ENCODE measurements at regions not wholly inside any gene's neighbourhood (a gene's known extent, or its start where the extent isn't known, plus 50 kb on each side); places are given as distances from the start of the nearest gene placed in this dataset.

DNA sequence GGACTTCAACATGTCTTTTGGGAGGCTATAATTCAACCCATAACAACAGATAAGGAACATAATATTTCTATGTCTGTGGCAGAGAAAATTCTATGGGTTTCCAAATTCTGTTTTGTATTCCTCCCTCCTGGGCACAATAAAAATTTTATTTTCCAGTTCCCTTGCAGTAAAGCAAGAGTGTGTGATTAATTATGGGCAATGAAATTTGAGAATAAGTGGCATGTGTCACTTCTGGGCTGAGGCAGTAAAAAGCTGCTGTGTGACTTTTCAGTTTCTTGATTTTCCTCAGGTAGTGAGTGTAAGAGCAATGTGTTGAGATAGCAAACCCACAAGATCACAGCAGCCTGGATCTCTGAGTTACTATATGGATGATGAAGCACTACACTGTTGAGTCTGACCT, 216.4 kb downstream of the MEIS1 start:
- H3K9me3 Mint-ChIP-seq (ENCODE audit: unreplicated experiment): no peaks in the 10 kb centered on the region

DNA sequence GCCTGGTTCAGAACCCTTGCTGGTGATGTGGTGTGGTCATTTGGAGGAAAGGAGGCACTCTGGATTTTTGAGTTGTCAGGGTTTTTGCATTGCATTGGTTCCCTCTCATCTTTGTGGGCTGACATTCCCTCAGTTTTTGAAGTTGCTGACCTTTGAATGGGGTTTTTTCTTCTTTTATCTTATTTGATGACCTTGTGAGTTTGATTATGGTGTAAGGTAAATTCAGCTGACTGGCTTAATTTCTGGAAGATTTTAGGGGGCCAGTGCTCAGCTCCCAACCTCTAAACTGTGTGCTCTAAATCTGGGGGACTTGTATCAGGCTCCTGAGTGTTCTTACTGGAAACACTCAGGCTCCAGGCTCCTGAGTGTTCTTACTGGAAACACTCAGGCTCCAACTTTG, 225.9 kb downstream of the MEIS1 start:
- Mint-ChIP-seq H3K27me3 (ENCODE audit: unreplicated experiment) (peaks cover under 1% of the 10 kb centered on the region), H3K4me1 (ENCODE audit: unreplicated experiment) (no peaks in the 10 kb centered on the region), H3K36me3 (ENCODE audit: unreplicated experiment) (no peaks in the 10 kb centered on the region), H3K4me3 (ENCODE audit: unreplicated experiment) (no peak overlapping the region), H3K27ac (ENCODE audit: unreplicated experiment) (no peak overlapping the region), H3K9me3 (ENCODE audit: unreplicated experiment) (peaks cover 19% of the 10 kb centered on the region)
- TF ChIP-seq, protein P1, sequence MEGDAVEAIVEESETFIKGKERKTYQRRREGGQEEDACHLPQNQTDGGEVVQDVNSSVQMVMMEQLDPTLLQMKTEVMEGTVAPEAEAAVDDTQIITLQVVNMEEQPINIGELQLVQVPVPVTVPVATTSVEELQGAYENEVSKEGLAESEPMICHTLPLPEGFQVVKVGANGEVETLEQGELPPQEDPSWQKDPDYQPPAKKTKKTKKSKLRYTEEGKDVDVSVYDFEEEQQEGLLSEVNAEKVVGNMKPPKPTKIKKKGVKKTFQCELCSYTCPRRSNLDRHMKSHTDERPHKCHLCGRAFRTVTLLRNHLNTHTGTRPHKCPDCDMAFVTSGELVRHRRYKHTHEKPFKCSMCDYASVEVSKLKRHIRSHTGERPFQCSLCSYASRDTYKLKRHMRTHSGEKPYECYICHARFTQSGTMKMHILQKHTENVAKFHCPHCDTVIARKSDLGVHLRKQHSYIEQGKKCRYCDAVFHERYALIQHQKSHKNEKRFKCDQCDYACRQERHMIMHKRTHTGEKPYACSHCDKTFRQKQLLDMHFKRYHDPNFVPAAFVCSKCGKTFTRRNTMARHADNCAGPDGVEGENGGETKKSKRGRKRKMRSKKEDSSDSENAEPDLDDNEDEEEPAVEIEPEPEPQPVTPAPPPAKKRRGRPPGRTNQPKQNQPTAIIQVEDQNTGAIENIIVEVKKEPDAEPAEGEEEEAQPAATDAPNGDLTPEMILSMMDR (IDR thresholded peaks at IDR 0.05): no peak
- DNase-seq (ENCODE audit: extremely low spot score, unreplicated experiment): no peak

More for the DNA sequence above, 216.4 kb downstream of the MEIS1 start:
- Mint-ChIP-seq H3K4me1 (ENCODE audit: unreplicated experiment) (no peaks in the 10 kb centered on the region), H3K27me3 (ENCODE audit: unreplicated experiment) (peaks cover 5% of the 10 kb centered on the region), H3K27ac (ENCODE audit: unreplicated experiment) (no peak overlapping the region), H3K36me3 (ENCODE audit: unreplicated experiment) (no peaks in the 10 kb centered on the region), H3K4me3 (ENCODE audit: unreplicated experiment) (no peak overlapping the region)
- DNase-seq (ENCODE audit: extremely low spot score, unreplicated experiment): no peak
- TF ChIP-seq, protein P1 (IDR thresholded peaks at IDR 0.05): no peak

DNA sequence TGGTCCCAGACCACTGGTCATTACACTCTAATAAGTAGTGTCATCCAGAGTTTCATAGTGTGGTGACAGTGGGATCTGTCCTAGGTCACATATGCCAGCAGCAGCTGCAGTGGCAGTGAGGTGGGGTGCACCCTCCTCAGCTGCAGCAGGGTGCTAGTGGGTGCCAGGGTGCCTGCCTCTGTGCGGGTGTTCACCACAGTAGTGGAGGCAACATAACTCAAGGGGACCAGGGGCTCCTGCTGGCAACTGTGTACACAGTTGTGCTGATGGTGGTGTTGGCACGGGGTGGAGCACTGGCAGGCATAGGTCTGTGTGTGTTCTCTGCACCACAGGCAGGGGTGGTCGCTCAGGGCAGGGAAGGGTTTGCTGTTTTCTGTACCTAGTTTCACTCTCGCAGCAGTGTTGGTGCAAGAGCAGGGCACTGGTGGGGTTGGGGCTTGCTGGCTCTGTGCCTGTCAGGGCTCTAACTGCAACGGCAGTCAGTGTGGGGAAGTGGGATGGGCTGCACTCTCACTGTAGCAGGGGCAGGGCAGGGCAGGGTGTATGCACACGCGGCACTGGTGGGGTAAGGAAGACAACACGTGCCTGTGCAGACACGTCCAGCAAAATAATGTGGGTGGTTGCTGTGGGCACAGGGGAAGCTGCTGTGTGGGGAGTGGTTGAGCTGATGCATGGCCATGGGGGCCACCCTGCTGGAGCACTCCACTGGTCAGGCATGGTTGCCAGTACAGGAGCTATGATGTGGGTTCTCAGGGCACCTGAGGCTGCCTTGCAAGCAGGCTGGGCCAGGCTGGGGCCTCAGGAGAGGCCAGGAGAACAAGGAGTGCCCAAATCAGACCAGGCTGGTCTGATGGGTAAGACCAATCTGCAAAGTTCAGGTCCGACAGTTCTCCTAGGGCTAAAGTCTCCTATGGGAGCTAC, 226.6 kb downstream of the MEIS1 start:
- TF ChIP-seq, protein P1 (IDR thresholded peaks at IDR 0.05): no peak
- H3K27ac Mint-ChIP-seq (ENCODE audit: unreplicated experiment): no peak overlapping the region
- no peaks in the 10 kb centered on the region for H3K27me3 Mint-ChIP-seq (ENCODE audit: unreplicated experiment)
- peaks cover 19% of the 10 kb centered on the region for H3K9me3 Mint-ChIP-seq (ENCODE audit: unreplicated experiment)
- no peaks in the 10 kb centered on the region for H3K36me3 Mint-ChIP-seq (ENCODE audit: unreplicated experiment)
- no peak for DNase-seq (ENCODE audit: extremely low spot score, unreplicated experiment)
- H3K4me3 Mint-ChIP-seq (ENCODE audit: unreplicated experiment): no peak overlapping the region
- H3K4me1 Mint-ChIP-seq (ENCODE audit: unreplicated experiment): no peaks in the 10 kb centered on the region

DNA sequence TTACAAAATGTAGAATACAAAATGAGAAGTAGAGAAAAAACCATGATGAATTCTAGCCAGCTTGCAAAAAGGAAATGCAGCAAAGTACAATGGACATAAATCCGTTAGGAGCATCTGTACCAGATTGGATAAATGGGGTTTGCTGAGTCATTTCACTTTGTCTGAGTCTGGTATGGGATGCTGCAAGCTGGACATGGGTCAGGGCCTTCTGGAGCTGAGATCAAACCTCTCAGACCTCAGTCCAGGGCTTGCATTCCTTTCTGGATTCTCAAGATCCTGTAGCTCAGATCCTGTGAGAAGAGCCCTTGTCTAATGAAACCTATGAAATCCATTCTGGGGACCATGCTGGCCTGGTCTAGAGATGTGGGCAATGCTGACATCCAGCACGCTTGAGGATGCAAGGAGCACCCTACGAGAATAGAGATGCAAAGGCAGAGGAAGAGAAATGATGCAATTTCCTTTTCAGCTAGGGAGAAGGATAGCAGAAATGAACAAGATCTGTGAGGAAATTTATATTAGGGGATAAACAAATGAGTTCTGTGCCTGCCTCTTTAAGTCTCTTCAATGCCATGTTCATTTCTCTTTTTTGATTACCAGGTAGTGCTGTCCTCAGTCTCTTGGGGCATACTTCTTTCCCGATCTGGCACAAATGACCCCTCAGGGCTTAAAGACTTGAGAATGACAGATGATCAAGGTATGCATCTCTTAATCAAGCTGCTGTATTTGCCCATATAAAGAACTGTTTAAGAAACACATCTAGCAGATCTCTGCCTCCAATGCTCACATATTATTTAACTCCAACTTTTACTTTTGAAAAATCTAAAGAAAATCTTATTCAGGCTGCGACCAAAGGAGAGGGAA, 230.4 kb downstream of the MEIS1 start:
- Mint-ChIP-seq H3K4me3 (ENCODE audit: unreplicated experiment) (no peak overlapping the region), H3K27ac (ENCODE audit: unreplicated experiment) (no peak overlapping the region), H3K36me3 (ENCODE audit: unreplicated experiment) (no peaks in the 10 kb centered on the region), H3K4me1 (ENCODE audit: unreplicated experiment) (no peaks in the 10 kb centered on the region), H3K27me3 (ENCODE audit: unreplicated experiment) (peaks cover 20% of the 10 kb centered on the region), H3K9me3 (ENCODE audit: unreplicated experiment) (no peaks in the 10 kb centered on the region)
- TF ChIP-seq, protein P1 (IDR thresholded peaks at IDR 0.05): no peak
- DNase-seq (ENCODE audit: extremely low spot score, unreplicated experiment): no peak

DNA sequence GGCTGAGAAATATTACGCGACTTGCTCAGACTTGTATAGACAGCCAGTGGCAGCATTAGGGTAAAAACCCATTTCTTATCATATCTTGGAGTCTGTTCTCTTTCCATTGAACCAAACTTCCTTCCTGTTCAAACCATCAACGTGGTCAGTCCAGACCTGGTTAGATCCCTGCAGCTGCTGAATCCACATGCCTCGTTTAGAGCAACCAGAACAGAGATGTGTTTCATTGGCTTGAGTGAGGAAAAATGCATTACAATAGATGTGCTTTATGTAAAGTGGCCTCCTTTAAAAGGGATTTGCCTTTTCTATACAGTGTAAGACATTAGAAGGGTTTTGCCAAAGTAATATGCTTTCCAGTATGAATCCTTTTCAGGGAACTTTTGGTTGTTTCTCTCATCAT, 232.4 kb downstream of the MEIS1 start:
- no peak overlapping the region for H3K4me3 Mint-ChIP-seq (ENCODE audit: unreplicated experiment)
- H3K27ac Mint-ChIP-seq (ENCODE audit: unreplicated experiment): no peak overlapping the region
- no peaks in the 10 kb centered on the region for H3K9me3 Mint-ChIP-seq (ENCODE audit: unreplicated experiment)
- no peaks in the 10 kb centered on the region for H3K36me3 Mint-ChIP-seq (ENCODE audit: unreplicated experiment)
- peaks cover 20% of the 10 kb centered on the region for H3K27me3 Mint-ChIP-seq (ENCODE audit: unreplicated experiment)
- TF ChIP-seq, protein P1 (IDR thresholded peaks at IDR 0.05): no peak
- no peaks in the 10 kb centered on the region for H3K4me1 Mint-ChIP-seq (ENCODE audit: unreplicated experiment)
- DNase-seq (ENCODE audit: extremely low spot score, unreplicated experiment): no peak
